SK-N-SH treated with all-trans-retinoic acid at 6 μM for 48 hours (cell line): ENCODE measurements at regions not wholly inside any gene's neighbourhood (a gene's known extent, or its start where the extent isn't known, plus 50 kb on each side); places are given as distances from the start of the nearest gene placed in this dataset.

Experiments used
- ATAC-seq: fragments of 200-7000 bp; cut with Tn5 transposase; 3 replicates; pipeline ENCODE4 v1.9.1; 2020; ENCODE audit warnings: mild to moderate bottlenecking, moderate library complexity
- ARNTL ChIP-seq: fragments of 450-650 bp; formaldehyde crosslinking; IDR thresholded peaks from 2 replicates; pipeline ENCODE4 v1.5.0; 2020; ENCODE audit warnings: low read depth, mild to moderate bottlenecking, moderate library complexity, borderline replicate concordance
- BACH2 ChIP-seq: fragments of 250-450 bp; sonication (Bioruptor Pico); IDR thresholded peaks from 2 replicates; pipeline ENCODE4 v1.9.0; 2021; ENCODE audit warnings: mild to moderate bottlenecking, borderline replicate concordance
- CSDC2 ChIP-seq: fragments of 250-450 bp; sonication (Bioruptor Pico); IDR thresholded peaks from 2 replicates; pipeline ENCODE4 v1.5.0; 2020; ENCODE audit warnings: mild to moderate bottlenecking, moderate library complexity
- ESRRG ChIP-seq: fragments of 250-450 bp; sonication (Bioruptor Pico); IDR thresholded peaks from 2 replicates; pipeline ENCODE4 v1.6.1; 2021; ENCODE audit warnings: mild to moderate bottlenecking
- GLIS3 ChIP-seq: fragments of 250-450 bp; sonication (Bioruptor Pico); IDR thresholded peaks from 2 replicates; pipeline ENCODE4 v1.5.0; 2020; ENCODE audit warnings: mild to moderate bottlenecking, moderate library complexity
- ISL1 ChIP-seq: fragments of 250-450 bp; sonication (Bioruptor Pico); IDR thresholded peaks from 2 replicates; pipeline ENCODE4 v2.1.2; 2022; ENCODE audit warnings: mild to moderate bottlenecking, moderate library complexity
- OSR1 ChIP-seq: fragments of 250-450 bp; sonication (Bioruptor Pico); IDR thresholded peaks from 2 replicates; pipeline ENCODE4 v1.8.0; 2022; ENCODE audit warnings: moderate library complexity, mild to moderate bottlenecking, inconsistent platforms
- PPARA ChIP-seq: fragments of 250-450 bp; sonication (Bioruptor Pico); IDR thresholded peaks from 2 replicates; pipeline ENCODE4 v1.5.0; 2020; ENCODE audit warnings: mild to moderate bottlenecking, borderline replicate concordance
- SNAI2 ChIP-seq: fragments of 250-450 bp; sonication (Bioruptor Pico); IDR thresholded peaks from 2 replicates; pipeline ENCODE4 v1.5.0; 2020; ENCODE audit warnings: mild to moderate bottlenecking, moderate library complexity
- TCF4 ChIP-seq: fragments of 250-450 bp; sonication (Bioruptor Pico); IDR thresholded peaks from 2 replicates; pipeline ENCODE4 v1.8.0; 2021; ENCODE audit warnings: mild to moderate bottlenecking, moderate library complexity, borderline replicate concordance
- TOX ChIP-seq: fragments of 250-450 bp; sonication (Bioruptor Pico); IDR thresholded peaks from 2 replicates; pipeline ENCODE4 v1.8.0; 2021; ENCODE audit warnings: mild to moderate bottlenecking, moderate library complexity, borderline replicate concordance
- ZFP30 ChIP-seq: fragments of 450-650 bp; formaldehyde crosslinking; IDR thresholded peaks from 2 replicates; pipeline ENCODE4 v1.5.0; 2022; ENCODE audit warnings: mild to moderate bottlenecking, moderate library complexity
- ZNF565 ChIP-seq: fragments of 450-650 bp; formaldehyde crosslinking; conservative IDR thresholded peaks from 2 replicates; pipeline ENCODE4 v1.5.0; 2020; ENCODE audit warnings: low read depth, mild to moderate bottlenecking, moderate library complexity
- ZNF70 ChIP-seq: fragments of 450-650 bp; formaldehyde crosslinking; IDR thresholded peaks from 2 replicates; pipeline ENCODE4 v1.5.0; 2020; ENCODE audit warnings: mild to moderate bottlenecking, moderate library complexity
- ZNF8 ChIP-seq: fragments of 450-650 bp; formaldehyde crosslinking; IDR thresholded peaks from 2 replicates; pipeline ENCODE4 v1.5.0; 2020; ENCODE audit warnings: mild to moderate bottlenecking, moderate library complexity
- TF ChIP-seq, protein P1 (sequence below): fragments of 250-450 bp; sonication (Bioruptor Pico); IDR thresholded peaks from 2 replicates; pipeline ENCODE4 v1.5.0; 2020; ENCODE audit warnings: mild to moderate bottlenecking, moderate library complexity
- TF ChIP-seq, protein P2 (sequence below): fragments of 250-450 bp; sonication (Bioruptor Pico); IDR thresholded peaks from 2 replicates; pipeline ENCODE4 v1.5.1; 2020; ENCODE audit warnings: low read depth, mild to moderate bottlenecking, moderate library complexity
- TF ChIP-seq, protein P3 (sequence below): fragments of 250-450 bp; sonication (Bioruptor Pico); IDR thresholded peaks from 2 replicates; pipeline ENCODE4 v1.8.0; 2021; ENCODE audit warnings: low read depth, mild to moderate bottlenecking, moderate library complexity, borderline replicate concordance
- TF ChIP-seq, protein P4 (sequence below): fragments of 250-450 bp; sonication (Bioruptor Pico); IDR thresholded peaks from 2 replicates; pipeline ENCODE4 v1.5.1; 2021; ENCODE audit warnings: mild to moderate bottlenecking, moderate library complexity
- TF ChIP-seq, protein P5 (sequence below): fragments of 250-450 bp; sonication (Bioruptor Pico); IDR thresholded peaks from 2 replicates; pipeline ENCODE4 v1.8.0; 2020; ENCODE audit warnings: mild to moderate bottlenecking, moderate library complexity, borderline replicate concordance

DNA sequence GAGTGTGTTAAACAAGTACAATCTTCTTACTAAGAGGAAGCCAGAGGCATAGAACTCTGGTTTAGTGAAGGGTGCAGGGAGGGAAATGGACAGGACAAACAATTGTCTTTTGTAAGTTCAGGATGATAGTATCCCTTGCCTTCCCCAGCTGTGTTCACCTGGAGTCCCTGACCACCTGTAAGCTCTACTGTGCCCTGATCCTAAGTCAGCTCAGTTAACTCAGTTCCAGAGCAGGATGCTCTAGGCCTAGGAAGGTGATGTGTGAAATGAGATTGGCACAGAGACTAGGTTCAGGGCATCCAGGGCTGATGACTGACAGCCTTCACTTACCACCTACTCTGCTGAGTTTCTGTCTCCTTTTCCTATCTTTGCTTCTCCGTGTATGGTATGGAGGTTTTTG is 333.0 kb downstream of the SUCLG1 start:
- ATAC-seq = no peak
- TF ChIP-seq ZNF565 (CRISPR knock-in tag) (no peak), OSR1 (CRISPR knock-in tag) (no peak), ARNTL (CRISPR knock-in tag) (no peak), BACH2 (CRISPR knock-in tag) (no peak)
- TF ChIP-seq, protein P1, sequence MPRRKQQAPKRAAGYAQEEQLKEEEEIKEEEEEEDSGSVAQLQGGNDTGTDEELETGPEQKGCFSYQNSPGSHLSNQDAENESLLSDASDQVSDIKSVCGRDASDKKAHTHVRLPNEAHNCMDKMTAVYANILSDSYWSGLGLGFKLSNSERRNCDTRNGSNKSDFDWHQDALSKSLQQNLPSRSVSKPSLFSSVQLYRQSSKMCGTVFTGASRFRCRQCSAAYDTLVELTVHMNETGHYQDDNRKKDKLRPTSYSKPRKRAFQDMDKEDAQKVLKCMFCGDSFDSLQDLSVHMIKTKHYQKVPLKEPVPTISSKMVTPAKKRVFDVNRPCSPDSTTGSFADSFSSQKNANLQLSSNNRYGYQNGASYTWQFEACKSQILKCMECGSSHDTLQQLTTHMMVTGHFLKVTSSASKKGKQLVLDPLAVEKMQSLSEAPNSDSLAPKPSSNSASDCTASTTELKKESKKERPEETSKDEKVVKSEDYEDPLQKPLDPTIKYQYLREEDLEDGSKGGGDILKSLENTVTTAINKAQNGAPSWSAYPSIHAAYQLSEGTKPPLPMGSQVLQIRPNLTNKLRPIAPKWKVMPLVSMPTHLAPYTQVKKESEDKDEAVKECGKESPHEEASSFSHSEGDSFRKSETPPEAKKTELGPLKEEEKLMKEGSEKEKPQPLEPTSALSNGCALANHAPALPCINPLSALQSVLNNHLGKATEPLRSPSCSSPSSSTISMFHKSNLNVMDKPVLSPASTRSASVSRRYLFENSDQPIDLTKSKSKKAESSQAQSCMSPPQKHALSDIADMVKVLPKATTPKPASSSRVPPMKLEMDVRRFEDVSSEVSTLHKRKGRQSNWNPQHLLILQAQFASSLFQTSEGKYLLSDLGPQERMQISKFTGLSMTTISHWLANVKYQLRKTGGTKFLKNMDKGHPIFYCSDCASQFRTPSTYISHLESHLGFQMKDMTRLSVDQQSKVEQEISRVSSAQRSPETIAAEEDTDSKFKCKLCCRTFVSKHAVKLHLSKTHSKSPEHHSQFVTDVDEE (CRISPR knock-in tag) = no peak

DNA sequence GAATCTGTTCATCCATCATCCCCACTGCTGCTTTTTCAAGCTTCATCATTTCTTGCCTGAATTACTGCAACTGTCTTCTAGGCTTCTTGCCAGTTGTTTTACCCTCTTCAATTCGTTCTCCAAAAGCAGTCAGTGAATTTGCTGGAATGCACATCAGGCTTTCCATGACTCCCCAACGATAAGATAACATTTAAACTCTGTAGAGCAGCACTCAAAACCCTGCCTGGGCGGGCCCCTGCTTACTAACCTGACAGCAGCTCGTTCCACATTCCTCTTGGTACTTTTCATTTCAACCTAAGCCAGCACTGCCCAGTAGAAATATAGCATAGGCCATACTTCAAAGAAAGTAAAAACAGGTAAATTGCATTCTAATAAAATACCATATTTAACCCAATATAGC is 342.9 kb downstream of the SUCLG1 start:
- ATAC-seq = no peak
- TF ChIP-seq CSDC2 (CRISPR knock-in tag) = no peak
- TF ChIP-seq, protein P2, sequence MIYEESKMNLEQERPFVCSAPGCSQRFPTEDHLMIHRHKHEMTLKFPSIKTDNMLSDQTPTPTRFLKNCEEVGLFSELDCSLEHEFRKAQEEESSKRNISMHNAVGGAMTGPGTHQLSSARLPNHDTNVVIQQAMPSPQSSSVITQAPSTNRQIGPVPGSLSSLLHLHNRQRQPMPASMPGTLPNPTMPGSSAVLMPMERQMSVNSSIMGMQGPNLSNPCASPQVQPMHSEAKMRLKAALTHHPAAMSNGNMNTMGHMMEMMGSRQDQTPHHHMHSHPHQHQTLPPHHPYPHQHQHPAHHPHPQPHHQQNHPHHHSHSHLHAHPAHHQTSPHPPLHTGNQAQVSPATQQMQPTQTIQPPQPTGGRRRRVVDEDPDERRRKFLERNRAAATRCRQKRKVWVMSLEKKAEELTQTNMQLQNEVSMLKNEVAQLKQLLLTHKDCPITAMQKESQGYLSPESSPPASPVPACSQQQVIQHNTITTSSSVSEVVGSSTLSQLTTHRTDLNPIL (CRISPR knock-in tag) = no peak
- no peak for TF ChIP-seq ZNF565 (CRISPR knock-in tag)
- TF ChIP-seq, protein P1 (CRISPR knock-in tag) = no peak
- TF ChIP-seq SNAI2 = no peak
- TF ChIP-seq OSR1 (CRISPR knock-in tag) = no peak
- no peak for TF ChIP-seq ESRRG
- no peak for TF ChIP-seq ARNTL (CRISPR knock-in tag)
- no peak for TF ChIP-seq ZFP30 (CRISPR knock-in tag)
- TF ChIP-seq ISL1 (CRISPR knock-in tag) = no peak
- TF ChIP-seq TCF4 (CRISPR knock-in tag) = no peak
- no peak for TF ChIP-seq GLIS3 (CRISPR knock-in tag)
- TF ChIP-seq, protein P3, sequence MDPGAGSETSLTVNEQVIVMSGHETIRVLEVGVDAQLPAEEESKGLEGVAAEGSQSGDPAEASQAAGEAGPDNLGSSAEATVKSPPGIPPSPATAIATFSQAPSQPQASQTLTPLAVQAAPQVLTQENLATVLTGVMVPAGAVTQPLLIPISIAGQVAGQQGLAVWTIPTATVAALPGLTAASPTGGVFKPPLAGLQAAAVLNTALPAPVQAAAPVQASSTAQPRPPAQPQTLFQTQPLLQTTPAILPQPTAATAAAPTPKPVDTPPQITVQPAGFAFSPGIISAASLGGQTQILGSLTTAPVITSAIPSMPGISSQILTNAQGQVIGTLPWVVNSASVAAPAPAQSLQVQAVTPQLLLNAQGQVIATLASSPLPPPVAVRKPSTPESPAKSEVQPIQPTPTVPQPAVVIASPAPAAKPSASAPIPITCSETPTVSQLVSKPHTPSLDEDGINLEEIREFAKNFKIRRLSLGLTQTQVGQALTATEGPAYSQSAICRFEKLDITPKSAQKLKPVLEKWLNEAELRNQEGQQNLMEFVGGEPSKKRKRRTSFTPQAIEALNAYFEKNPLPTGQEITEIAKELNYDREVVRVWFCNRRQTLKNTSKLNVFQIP (CRISPR knock-in tag) = no peak
- no peak for TF ChIP-seq ZNF70 (CRISPR knock-in tag)
- no peak for TF ChIP-seq PPARA (CRISPR knock-in tag)
- TF ChIP-seq, protein P4, sequence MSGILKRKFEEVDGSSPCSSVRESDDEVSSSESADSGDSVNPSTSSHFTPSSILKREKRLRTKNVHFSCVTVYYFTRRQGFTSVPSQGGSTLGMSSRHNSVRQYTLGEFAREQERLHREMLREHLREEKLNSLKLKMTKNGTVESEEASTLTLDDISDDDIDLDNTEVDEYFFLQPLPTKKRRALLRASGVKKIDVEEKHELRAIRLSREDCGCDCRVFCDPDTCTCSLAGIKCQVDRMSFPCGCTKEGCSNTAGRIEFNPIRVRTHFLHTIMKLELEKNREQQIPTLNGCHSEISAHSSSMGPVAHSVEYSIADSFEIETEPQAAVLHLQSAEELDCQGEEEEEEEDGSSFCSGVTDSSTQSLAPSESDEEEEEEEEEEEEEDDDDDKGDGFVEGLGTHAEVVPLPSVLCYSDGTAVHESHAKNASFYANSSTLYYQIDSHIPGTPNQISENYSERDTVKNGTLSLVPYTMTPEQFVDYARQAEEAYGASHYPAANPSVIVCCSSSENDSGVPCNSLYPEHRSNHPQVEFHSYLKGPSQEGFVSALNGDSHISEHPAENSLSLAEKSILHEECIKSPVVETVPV = no peak
- TF ChIP-seq ZNF8 (CRISPR knock-in tag) = no peak
- no peak for TF ChIP-seq TOX
- TF ChIP-seq, protein P5, sequence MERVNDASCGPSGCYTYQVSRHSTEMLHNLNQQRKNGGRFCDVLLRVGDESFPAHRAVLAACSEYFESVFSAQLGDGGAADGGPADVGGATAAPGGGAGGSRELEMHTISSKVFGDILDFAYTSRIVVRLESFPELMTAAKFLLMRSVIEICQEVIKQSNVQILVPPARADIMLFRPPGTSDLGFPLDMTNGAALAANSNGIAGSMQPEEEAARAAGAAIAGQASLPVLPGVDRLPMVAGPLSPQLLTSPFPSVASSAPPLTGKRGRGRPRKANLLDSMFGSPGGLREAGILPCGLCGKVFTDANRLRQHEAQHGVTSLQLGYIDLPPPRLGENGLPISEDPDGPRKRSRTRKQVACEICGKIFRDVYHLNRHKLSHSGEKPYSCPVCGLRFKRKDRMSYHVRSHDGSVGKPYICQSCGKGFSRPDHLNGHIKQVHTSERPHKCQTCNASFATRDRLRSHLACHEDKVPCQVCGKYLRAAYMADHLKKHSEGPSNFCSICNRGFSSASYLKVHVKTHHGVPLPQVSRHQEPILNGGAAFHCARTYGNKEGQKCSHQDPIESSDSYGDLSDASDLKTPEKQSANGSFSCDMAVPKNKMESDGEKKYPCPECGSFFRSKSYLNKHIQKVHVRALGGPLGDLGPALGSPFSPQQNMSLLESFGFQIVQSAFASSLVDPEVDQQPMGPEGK (CRISPR knock-in tag) = no peak
